ENCODE measurements at regions not wholly inside any gene's neighbourhood (a gene's known extent, or its start where the extent isn't known, plus 50 kb on each side); places are given as distances from the start of the nearest gene placed in this dataset.

- Histone ChIP-seq H3K27ac (ENCODE audit: low read depth, low read length) (no peak overlapping the region), H3K9me3 (ENCODE audit: control insufficient read depth, insufficient read depth, low read length) (no peaks in the 10 kb centered on the region), H3K27me3 (ENCODE audit: control insufficient read depth, insufficient read depth, low read length) (no peaks in the 10 kb centered on the region), H3K4me3 (ENCODE audit: low read depth, low read length) (no peak overlapping the region)
- DNase-seq (ENCODE audit: low read depth, low spot score) = no peak
- TF ChIP-seq, protein P1, sequence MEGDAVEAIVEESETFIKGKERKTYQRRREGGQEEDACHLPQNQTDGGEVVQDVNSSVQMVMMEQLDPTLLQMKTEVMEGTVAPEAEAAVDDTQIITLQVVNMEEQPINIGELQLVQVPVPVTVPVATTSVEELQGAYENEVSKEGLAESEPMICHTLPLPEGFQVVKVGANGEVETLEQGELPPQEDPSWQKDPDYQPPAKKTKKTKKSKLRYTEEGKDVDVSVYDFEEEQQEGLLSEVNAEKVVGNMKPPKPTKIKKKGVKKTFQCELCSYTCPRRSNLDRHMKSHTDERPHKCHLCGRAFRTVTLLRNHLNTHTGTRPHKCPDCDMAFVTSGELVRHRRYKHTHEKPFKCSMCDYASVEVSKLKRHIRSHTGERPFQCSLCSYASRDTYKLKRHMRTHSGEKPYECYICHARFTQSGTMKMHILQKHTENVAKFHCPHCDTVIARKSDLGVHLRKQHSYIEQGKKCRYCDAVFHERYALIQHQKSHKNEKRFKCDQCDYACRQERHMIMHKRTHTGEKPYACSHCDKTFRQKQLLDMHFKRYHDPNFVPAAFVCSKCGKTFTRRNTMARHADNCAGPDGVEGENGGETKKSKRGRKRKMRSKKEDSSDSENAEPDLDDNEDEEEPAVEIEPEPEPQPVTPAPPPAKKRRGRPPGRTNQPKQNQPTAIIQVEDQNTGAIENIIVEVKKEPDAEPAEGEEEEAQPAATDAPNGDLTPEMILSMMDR (IDR thresholded peaks at IDR 0.05; ENCODE audit: low read depth, low read length) = no peak
- ChIA-PET POLR2A (no interaction called here), CTCF (interaction anchor here (0.9 kb wide), 1 partner anchor 30 kb away, joined by 3 read pairs; no protein-coding TSS in a partner anchor)
Observed at GRCh38 chr12:4138051-4138450, 135.5 kb upstream of the CCND2 start.

DNA sequence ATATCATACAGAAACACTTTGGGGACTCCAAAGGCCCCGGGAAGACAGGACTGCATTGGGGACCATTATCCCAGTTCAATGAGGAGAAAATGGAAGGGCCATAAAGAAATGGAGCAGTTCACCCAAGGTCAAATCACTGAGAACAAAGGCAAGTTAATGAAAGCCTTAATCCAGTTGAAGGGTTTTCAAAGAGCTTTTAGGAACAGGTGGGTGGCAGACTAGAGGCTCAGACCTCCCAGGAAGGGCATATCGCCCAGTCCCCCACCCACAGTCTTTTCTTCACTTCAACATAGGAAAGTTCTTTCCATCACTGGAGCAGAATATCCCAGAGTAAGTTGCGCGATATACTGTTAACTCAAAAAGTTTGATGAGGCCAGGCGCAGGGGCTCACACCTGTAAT lies 136.1 kb upstream of the CCND2 start:
- Histone ChIP-seq H3K27ac (ENCODE audit: low read depth, low read length) (no peak overlapping the region), H3K4me3 (ENCODE audit: low read depth, low read length) (no peak overlapping the region), H3K27me3 (ENCODE audit: control insufficient read depth, insufficient read depth, low read length) (no peaks in the 10 kb centered on the region), H3K9me3 (ENCODE audit: control insufficient read depth, insufficient read depth, low read length) (no peaks in the 10 kb centered on the region)
- no peak for DNase-seq (ENCODE audit: low read depth, low spot score)
- ChIA-PET POLR2A (no interaction called here), CTCF (interaction anchor here (0.9 kb wide), 1 partner anchor 30 kb away, joined by 3 read pairs; no protein-coding TSS in a partner anchor)
- TF ChIP-seq, protein P1 (IDR thresholded peaks at IDR 0.05; ENCODE audit: low read depth, low read length) = no peak

DNA sequence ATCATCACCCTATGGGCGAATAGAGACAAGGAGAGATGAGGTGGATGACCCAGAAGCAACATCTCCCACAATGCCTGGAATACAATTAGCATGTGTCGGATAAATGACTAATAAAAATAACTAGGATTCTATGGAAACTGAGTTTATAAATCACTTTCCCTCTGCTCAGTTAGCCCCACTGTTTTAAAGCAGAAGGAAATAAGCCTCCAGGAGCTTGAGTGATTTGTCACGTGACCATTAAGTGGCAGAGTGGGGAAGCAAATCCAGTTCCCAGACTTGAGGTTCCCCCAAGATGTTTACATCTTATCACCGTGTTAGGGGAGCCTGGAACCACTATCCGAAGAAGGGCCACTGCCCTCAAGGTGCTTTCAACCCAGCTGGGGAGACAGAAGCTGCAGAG lies 136.5 kb upstream of the CCND2 start:
- no peak for DNase-seq (ENCODE audit: low read depth, low spot score)
- Histone ChIP-seq H3K9me3 (ENCODE audit: control insufficient read depth, insufficient read depth, low read length) (no peaks in the 10 kb centered on the region), H3K27ac (ENCODE audit: low read depth, low read length) (no peak overlapping the region), H3K4me3 (ENCODE audit: low read depth, low read length) (no peak overlapping the region), H3K27me3 (ENCODE audit: control insufficient read depth, insufficient read depth, low read length) (no peaks in the 10 kb centered on the region)
- TF ChIP-seq, protein P1 (IDR thresholded peaks at IDR 0.05; ENCODE audit: low read depth, low read length) = no peak
- POLR2A ChIA-PET = no interaction called here
- CTCF ChIA-PET = interaction anchor here (0.7 to 0.9 kb wide), 2 partner anchors 29 to 140 kb away, joined by 3 read pairs; no protein-coding TSS in a partner anchor

GRCh38 chr12:4135919-4136605 lies 137.5 kb upstream of the CCND2 start:
- H3K27ac ChIP-seq (ENCODE audit: low read depth, low read length) = no peak overlapping the region
- no peaks in the 10 kb centered on the region for H3K27me3 ChIP-seq (ENCODE audit: control insufficient read depth, insufficient read depth, low read length)
- no peak overlapping the region for H3K4me3 ChIP-seq (ENCODE audit: low read depth, low read length)
- CTCF ChIA-PET = interaction anchor here (0.7 kb wide), 1 partner anchor 141 kb away, joined by 3 read pairs; no protein-coding TSS in a partner anchor
- H3K9me3 ChIP-seq (ENCODE audit: control insufficient read depth, insufficient read depth, low read length) = no peaks in the 10 kb centered on the region
- no peak for DNase-seq (ENCODE audit: low read depth, low spot score)
- POLR2A ChIA-PET = no interaction called here
- TF ChIP-seq, protein P1 (IDR thresholded peaks at IDR 0.05; ENCODE audit: low read depth, low read length) = no peak

- Histone ChIP-seq H3K27me3 (ENCODE audit: control insufficient read depth, insufficient read depth, low read length) (no peaks in the 10 kb centered on the region), H3K9me3 (ENCODE audit: control insufficient read depth, insufficient read depth, low read length) (no peaks in the 10 kb centered on the region), H3K4me3 (ENCODE audit: low read depth, low read length) (no peak overlapping the region), H3K27ac (ENCODE audit: low read depth, low read length) (no peak overlapping the region)
- CTCF ChIA-PET = interaction anchor here (1.4 kb wide), 1 partner anchor 142 kb away, joined by 5 read pairs; no protein-coding TSS in a partner anchor
- TF ChIP-seq, protein P1 (IDR thresholded peaks at IDR 0.05; ENCODE audit: low read depth, low read length) = no peak
- no peak for DNase-seq (ENCODE audit: low read depth, low spot score)
- POLR2A ChIA-PET = no interaction called here
Observed at GRCh38 chr12:4134448-4135263, 138.9 kb upstream of the CCND2 start.

Measured in AG04450 (cell line).